Heart right ventricle (tissue), 16 donors: ENCODE measurements at regions not wholly inside any gene's neighbourhood (a gene's known extent, or its start where the extent isn't known, plus 50 kb on each side); places are given as distances from the start of the nearest gene placed in this dataset.
A peak's percentile ranks its signal among the peaks of the same experiment; 100 is the strongest.

ENCODE experiments used
- ATAC-seq, 8 donors: fragments of 200-7000 bp; cut with Tn5 transposase; one replicate each; pipeline ENCODE4 v1.9.1; 2020; ENCODE audit warnings: mild to moderate bottlenecking in 8 of 8, moderate library complexity in 8 of 8, moderate number of reproducible peaks in 1 of 8
- DNase-seq, 2 donors: peaks; one replicate each; pipeline ENCODE4 v3.0.0-alpha.2; 2020
- H3K27ac ChIP-seq, 10 donors: fragments of 200-600 bp; sonication (generic) in 2 of 10; one replicate each; pipeline versions ENCODE4 v1.5.0 to v1.8.0; 2020 to 2022; ENCODE audit warnings: mild to moderate bottlenecking in 3 of 10
- H3K27me3 ChIP-seq, 7 donors: fragments of 200-600 bp; one replicate each; pipeline ENCODE4 v1.8.0; 2021 to 2022; ENCODE audit warnings: mild to moderate bottlenecking in 2 of 7
- H3K36me3 ChIP-seq, 9 donors: fragments of 200-600 bp; sonication (generic) in 1 of 9; one replicate each; pipeline versions ENCODE4 v1.5.0 to v1.8.0; 2020 to 2022; ENCODE audit warnings: mild to moderate bottlenecking in 2 of 9
- H3K4me1 ChIP-seq, 9 donors: fragments of 200-600 bp; sonication (generic) in 1 of 9; one replicate each; pipeline versions ENCODE4 v1.5.0 to v1.8.0; 2020 to 2022; ENCODE audit warnings: mild to moderate bottlenecking in 4 of 9
- H3K4me3 ChIP-seq, 10 donors: fragments of 200-600 bp; sonication (generic) in 2 of 10; one replicate each; pipeline versions ENCODE4 v1.5.0 to v1.8.0; 2020 to 2022; ENCODE audit warnings: mild to moderate bottlenecking in 7 of 10, moderate library complexity in 2 of 10
- H3K9me3 ChIP-seq, 11 donors: fragments of 200-600 bp in 10 of 11; sonication (generic) in 2 of 11; one replicate each; pipeline versions ENCODE4 v1.5.0 to v1.8.0; 2013 to 2022; ENCODE audit warnings: mild to moderate bottlenecking in 2 of 11, control low read depth in 1 of 11, moderate library complexity in 1 of 11
- WGBS, 2 donors: extraction: QIAGEN DNeasy Blood & Tissue Kit; methylation state at CpG; one replicate each; pipeline ENCODE4 v1.1.7; 2013; ENCODE audit warnings: inconsistent platforms in 1 of 2; 5-methylcytosine and 5-hydroxymethylcytosine counted together
- intact Hi-C, 10 donors: fragments of 100-400 bp; cut with DNase I; formaldehyde crosslinking; loops; one replicate each; pipeline versions ENCODE4 v1.11.1 to v1.14.2; 2022
- TF ChIP-seq, protein P1 (sequence below), 9 donors: fragments of 200-600 bp; sonication (generic) in 2 of 9; IDR thresholded peaks; one replicate each; pipeline versions ENCODE4 v1.5.0 to v1.8.0; 2021 to 2022; ENCODE audit warnings: antibody characterized with exemption in 9 of 9, mild to moderate bottlenecking in 5 of 9, moderate library complexity in 1 of 9
- donor health status: Arrhythmogenic right ventricular cardiomyopathy.
- donor health status: ischemic (EF 13 %, LVEDD 7.1; RV severe dilation, severe dysfunction).
- donor health status: healthy with polysubstance abuse.
- donor health status: DM: no; HTN: yes; CAD: no.
- donor health status: DM: no; HTN: no; CAD: no.
- donor health status: ischemic (EF 25% LVEDD 6.9; RV normal size, moderate dysfunction).
- donor health status: ischemic (EF 25% LVEDD 5.7; RV mildly dilated, moderate dysfunction).
- donor health status: healthy.
- donor health status: DM: yes; HTN: yes; CAD: no.
- donor health status: Ischemic cardiomyopathy.
- donor health status: ischemic (EF 35%, LVEDD 5.7; RV mildly dilated, moderate dysfunction).
- donor health status: nonischemic (EF 11% LVEDD 7.7; RV severe dilation, severe dysfunction).
- donor health status: DM: yes; HTN: yes; CAD: no.
- donor health status: PGD.
- donor health status: ischemic (EF 29% LVEDD 5.4; RV normal size, mild dysfunction).
- donor health status: nonischemic (EF 23%, LVEDD 6.1; RV moderate dilation, normal function).

DNA sequence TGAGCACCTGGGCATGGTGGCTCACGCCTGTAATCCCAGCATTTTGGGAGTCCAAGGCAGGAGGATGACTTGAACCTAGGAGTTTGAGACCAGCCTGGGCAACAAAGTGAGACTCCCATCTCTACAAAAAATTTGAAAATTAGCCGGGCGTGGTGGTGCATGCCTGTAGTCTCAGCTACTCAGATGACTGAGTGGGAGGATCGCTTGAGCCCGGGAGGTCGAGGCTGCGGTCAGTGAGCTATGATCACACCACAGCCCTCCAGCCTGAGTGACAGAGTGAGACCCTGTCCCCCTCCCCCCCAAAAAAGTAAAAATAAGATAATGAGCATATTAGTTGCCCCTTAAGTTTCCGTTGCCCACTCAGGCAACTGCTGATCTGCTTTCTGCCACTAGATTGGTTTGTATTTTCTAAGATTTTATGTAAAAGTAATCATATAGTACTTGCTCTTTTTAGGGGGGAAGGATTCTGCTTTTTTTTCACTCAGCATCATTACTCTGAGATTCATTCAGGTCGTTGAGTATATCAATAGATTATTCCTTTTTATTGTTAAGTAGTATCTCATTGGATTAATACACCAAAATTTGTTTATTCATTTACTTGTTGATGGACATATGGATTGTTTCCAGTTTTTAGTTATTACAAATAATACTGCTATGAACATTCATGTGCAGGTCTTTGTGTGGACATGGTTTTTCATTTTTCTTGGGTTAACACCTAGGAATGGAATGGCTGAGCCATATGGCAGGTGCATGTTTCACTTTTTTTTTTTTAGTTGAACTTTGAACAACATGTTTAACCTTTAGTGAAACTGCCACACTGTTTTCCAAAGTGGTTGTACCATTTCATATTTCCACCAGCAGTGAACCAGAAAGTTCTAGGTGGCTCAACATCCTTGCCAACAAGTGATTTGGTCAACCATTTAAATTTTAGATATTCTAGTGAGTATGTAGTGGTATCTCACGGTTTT lies 75.0 kb upstream of the SPRED2 start:
- Histone ChIP-seq H3K4me1 (peaks cover 0 to 6% (median 0%) of the 10 kb centered on the region in 9 donors), H3K27me3 (no peaks in the 10 kb centered on the region), H3K9me3 (no peaks in the 10 kb centered on the region), H3K36me3 (no peaks in the 10 kb centered on the region), H3K4me3 (no peak overlapping the region), H3K27ac (no peak overlapping the region)
- ATAC-seq, result no peak
- no peak for DNase-seq
- 86 to 92% methylated on average over 10 of the region's 10 CpGs for WGBS, 2 donors
- TF ChIP-seq, protein P1, sequence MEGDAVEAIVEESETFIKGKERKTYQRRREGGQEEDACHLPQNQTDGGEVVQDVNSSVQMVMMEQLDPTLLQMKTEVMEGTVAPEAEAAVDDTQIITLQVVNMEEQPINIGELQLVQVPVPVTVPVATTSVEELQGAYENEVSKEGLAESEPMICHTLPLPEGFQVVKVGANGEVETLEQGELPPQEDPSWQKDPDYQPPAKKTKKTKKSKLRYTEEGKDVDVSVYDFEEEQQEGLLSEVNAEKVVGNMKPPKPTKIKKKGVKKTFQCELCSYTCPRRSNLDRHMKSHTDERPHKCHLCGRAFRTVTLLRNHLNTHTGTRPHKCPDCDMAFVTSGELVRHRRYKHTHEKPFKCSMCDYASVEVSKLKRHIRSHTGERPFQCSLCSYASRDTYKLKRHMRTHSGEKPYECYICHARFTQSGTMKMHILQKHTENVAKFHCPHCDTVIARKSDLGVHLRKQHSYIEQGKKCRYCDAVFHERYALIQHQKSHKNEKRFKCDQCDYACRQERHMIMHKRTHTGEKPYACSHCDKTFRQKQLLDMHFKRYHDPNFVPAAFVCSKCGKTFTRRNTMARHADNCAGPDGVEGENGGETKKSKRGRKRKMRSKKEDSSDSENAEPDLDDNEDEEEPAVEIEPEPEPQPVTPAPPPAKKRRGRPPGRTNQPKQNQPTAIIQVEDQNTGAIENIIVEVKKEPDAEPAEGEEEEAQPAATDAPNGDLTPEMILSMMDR (IDR thresholded peaks at IDR 0.05), result no peak
- intact Hi-C loops, result no loop called here

DNA sequence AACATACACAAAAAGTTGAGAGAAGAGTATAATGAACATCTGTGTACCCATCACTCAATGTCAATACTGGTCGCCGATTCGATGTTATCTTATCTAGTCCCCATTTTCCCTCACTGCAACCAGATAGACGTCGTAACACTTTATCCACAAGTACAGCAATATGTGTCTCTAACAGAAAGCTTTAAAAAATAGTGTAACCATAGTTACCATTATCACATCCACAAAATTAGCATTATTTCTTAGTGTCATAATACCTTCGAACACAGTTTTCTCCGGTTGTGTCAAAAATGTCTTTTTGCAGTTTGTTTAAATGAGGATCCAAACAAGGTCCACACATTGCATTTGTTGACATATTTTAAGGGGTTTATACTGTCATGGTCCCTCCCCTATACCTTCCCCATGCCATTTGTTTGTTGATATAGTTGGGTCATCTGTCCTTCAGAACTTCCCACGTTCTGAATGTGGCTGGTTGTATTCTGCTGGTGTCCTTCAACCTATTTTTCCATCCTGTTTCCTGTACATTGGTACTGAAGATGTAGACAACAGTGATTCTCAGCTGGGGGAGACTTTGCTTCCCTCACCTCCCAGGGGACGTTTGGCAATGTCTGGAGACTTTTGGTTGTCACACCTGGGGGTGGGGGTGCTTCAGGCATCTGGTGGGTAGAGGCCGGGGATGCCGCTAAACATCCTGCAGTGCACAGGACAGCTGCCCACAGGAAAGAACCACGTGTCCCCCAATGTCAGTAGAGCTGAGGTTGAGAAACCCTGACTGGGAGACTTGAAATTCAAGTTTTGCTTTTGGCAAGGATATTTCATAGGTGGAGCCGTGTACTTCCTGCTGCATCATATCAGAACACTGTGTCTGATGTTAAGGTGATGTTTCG lies 72.7 kb upstream of the SPRED2 start:
- H3K9me3 ChIP-seq, result no peaks in the 10 kb centered on the region
- intact Hi-C loops, result no loop called here
- H3K36me3 ChIP-seq, result no peaks in the 10 kb centered on the region
- 61 to 65% methylated on average over 14 of the region's 14 CpGs for WGBS, 2 donors
- no peaks in the 10 kb centered on the region for H3K27me3 ChIP-seq
- H3K4me1 ChIP-seq, result peaks cover 0 to 6% (median 0%) of the 10 kb centered on the region in 9 donors
- H3K27ac ChIP-seq, result no peak overlapping the region
- no peak overlapping the region for H3K4me3 ChIP-seq
- no peak for DNase-seq
- peak in 5 of 8 donors; percentile 16 to 85 (median 59) for ATAC-seq
- TF ChIP-seq, protein P1 (IDR thresholded peaks at IDR 0.05), result no peak

DNA sequence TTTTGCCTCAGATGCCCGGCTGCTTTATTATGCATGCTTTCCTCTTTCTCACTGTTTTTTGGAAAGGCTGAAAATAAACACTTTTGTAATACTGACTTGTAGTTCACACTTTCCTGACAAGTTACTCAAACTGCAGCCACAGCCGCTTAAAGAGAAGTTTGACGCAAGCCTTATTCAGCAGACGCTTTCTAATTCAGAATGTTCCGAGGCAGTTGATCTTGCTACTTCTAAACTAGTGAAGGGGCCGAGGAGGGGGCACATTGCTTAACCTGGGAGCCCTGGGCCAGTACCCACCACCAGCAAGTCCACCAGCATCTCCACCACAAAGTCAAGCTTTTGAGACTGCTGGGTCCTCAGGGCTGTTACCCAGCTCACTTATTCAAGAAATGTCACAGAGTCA lies 71.8 kb upstream of the SPRED2 start:
- DNase-seq, result no peak
- intact Hi-C loops, result no loop called here
- no peak overlapping the region for H3K27ac ChIP-seq
- H3K4me3 ChIP-seq, result no peak overlapping the region
- 83 to 89% methylated on average over 6 of the region's 6 CpGs for WGBS, 2 donors
- TF ChIP-seq, protein P1 (IDR thresholded peaks at IDR 0.05), result no peak
- no peaks in the 10 kb centered on the region for H3K36me3 ChIP-seq
- peaks cover 0 to 6% (median 0%) of the 10 kb centered on the region in 9 donors for H3K4me1 ChIP-seq
- H3K27me3 ChIP-seq, result no peaks in the 10 kb centered on the region
- no peaks in the 10 kb centered on the region for H3K9me3 ChIP-seq
- no peak for ATAC-seq

DNA sequence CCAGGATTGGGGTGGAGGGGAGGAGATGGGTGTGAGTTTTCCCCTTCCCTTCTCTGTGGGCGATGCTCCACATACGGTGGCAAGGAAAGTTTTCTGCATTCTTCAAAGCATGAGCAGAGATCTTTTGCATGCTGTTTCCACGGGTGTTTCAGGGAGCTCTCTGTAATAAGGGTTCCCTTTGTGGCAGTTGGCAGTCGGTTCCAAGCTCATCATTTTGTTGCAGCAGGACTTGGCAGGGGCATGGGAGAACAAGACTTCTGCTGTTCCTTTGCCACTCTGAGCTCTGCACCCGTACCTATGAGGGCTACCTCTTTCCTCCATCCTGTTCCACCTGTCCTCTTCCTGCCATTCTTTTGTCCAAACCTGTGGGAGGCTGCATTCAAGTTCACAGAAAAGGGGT lies 71.3 kb upstream of the SPRED2 start:
- TF ChIP-seq, protein P1 (IDR thresholded peaks at IDR 0.05), result no peak
- Histone ChIP-seq H3K36me3 (no peaks in the 10 kb centered on the region), H3K4me1 (peaks cover 0 to 6% (median 0%) of the 10 kb centered on the region in 9 donors), H3K27ac (no peak overlapping the region), H3K4me3 (no peak overlapping the region), H3K27me3 (no peaks in the 10 kb centered on the region), H3K9me3 (no peaks in the 10 kb centered on the region)
- ATAC-seq (no peak), DNase-seq (no peak)
- intact Hi-C loops, result no loop called here
- 73 to 83% methylated on average over 5 of the region's 5 CpGs for WGBS, 2 donors
